LNCAP (cell line): ENCODE measurements at regions not wholly inside any gene's neighbourhood (a gene's known extent, or its start where the extent isn't known, plus 50 kb on each side); places are given as distances from the start of the nearest gene placed in this dataset.

Experiments used
- TF ChIP-seq, protein P1 (sequence below): fragments of 450-650 bp; IDR thresholded peaks from 2 replicates; pipeline ENCODE4 v1.5.1; 2017; ENCODE audit warnings: mild to moderate bottlenecking

DNA sequence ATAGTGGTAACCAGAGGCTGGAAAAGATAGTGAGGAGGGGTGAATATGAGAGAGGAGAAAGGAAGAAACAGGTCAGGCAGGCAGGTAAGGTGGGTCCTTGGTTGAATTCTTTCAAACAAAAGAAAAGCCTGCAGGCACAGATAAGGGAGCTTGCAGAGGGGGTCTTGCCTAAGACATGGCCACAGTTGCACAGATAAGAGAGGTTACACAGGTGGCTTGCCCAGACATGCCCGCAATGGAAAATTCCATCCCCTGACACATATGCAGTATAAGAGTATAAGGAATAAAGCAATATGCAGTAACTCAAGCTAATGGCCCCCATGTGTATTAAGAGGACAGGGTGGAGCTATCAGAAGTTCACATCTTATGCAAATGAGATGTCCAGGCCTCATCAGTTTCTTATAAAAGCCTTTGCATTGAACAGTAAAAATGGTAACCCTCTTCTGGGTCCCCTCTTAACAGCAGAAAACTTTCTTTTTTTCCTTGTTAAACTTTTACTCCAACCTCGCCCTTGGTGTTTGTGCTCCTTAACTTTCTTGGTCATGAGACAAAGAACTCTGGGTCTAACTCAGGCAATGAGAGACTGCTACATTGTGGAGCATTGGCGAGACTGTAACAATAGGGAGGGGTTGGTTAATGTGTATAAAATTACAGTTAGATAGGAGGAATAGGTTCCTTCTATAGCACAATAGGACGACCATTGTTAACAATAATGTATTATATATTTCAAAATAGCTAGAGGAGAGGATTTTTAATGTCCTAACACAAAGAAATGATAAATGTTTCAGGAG, 764.6 kb downstream of the TSN start:
- TF ChIP-seq, protein P1, sequence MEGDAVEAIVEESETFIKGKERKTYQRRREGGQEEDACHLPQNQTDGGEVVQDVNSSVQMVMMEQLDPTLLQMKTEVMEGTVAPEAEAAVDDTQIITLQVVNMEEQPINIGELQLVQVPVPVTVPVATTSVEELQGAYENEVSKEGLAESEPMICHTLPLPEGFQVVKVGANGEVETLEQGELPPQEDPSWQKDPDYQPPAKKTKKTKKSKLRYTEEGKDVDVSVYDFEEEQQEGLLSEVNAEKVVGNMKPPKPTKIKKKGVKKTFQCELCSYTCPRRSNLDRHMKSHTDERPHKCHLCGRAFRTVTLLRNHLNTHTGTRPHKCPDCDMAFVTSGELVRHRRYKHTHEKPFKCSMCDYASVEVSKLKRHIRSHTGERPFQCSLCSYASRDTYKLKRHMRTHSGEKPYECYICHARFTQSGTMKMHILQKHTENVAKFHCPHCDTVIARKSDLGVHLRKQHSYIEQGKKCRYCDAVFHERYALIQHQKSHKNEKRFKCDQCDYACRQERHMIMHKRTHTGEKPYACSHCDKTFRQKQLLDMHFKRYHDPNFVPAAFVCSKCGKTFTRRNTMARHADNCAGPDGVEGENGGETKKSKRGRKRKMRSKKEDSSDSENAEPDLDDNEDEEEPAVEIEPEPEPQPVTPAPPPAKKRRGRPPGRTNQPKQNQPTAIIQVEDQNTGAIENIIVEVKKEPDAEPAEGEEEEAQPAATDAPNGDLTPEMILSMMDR: no peak

DNA sequence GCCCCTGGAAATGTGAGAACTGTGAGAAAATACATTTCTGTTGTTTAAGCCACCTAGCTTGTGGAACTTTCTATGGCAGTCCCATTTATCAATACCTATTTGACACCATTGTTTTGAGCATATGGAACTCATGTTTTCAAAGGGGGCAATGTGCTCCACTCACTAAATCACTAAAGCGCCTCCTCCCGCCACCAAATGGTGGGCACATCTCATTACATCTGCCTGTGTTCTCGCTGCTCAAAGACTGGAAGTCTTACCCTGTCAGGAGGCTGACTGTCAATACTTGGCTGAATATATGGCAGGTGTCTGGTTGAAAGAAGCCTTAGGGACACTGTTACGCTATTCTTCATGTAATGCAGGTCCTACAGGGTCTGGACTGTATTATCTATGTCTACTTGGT, 767.7 kb downstream of the TSN start:
- TF ChIP-seq, protein P1: no peak

DNA sequence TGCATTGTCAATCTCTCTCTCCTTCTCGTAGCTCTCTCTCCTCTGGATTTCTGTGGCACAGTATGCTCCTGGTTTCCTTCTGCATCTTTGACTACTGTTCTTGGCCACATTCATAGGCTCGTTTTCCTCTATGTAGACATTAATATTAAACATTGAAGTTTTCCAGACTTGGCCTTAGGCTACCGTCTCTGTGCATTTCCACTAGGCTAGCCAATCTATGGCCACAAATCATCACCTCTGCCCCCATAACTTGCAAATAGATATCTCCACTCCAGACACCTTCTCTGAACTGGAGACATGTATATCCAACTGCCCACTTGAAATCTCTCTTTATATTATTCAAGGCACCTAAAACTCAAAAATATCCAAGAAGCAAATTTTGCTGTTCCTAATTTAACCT, 768.5 kb downstream of the TSN start:
- TF ChIP-seq, protein P1: no peak

DNA sequence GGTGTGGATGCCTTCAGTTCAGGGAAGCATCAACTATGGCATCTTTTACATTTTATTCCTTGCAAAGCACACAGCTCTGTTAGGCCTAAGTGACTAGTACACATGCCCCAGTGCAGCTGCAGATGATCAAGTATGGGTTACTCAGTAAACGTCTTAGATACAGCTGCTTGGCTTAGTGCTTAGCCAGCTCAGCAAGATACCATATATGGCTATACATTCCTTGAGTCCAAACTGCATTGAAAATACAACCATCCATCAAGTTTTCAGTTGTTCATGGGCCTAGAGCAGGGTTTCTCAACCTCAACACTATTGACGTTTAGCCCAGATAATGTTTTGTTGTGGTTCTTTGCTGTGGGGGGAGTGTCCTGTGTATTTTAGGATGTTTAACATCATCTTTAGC, 769.9 kb downstream of the TSN start:
- TF ChIP-seq, protein P1: no peak

DNA sequence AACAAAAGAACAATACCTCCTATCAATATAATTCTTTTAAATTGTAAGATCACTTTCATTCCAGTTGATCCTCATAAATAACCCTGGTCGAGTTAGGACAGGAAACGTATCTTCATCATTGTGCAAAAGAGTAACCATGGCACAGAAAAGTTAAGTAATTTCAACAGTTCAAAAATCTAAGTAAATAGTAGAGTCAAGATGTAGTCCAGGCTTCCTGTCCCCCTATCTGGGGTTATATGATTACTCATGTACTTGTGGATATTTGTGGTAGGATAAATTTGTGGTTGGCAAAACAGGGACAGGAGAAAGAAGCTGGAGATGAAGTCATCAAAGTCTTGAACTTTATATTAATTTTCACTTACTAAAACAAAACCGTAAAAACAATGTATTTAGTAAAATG, 772.6 kb downstream of the TSN start:
- TF ChIP-seq, protein P1: no peak

DNA sequence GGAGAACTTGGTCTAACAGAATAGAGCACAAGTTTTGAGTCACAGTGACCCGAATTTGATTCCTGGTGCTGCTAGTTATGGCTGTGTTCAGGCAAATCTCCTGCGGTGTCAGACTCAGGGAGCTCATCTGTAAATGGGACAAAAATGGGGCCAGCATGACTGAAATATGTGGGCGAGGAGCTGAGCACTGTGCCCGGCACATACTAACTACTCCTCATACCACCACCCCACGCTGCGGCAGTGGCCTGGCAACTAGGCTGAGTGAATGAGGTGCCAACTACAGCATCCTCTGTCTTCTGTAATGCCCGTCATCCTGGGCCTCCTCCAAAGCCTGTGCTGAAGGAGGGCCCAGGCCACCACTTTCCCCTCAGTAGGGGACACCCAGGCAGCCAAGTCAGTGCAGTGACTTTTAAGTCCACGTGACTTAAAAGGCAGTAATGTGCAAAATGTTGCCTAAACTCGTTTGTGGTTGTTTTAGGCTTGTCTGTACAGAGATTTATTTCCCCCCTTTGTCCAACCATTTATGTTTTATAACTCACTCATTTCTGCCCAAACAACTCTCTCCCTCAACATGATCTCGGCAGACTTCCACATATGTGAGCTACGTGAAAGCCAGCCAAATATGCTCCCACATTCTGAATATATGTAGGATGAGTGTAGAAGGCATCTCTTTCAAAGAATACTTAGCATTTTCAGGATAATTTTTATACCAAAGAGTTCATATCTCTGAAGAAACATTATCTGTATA, 773.7 kb downstream of the TSN start:
- TF ChIP-seq, protein P1: no peak

DNA sequence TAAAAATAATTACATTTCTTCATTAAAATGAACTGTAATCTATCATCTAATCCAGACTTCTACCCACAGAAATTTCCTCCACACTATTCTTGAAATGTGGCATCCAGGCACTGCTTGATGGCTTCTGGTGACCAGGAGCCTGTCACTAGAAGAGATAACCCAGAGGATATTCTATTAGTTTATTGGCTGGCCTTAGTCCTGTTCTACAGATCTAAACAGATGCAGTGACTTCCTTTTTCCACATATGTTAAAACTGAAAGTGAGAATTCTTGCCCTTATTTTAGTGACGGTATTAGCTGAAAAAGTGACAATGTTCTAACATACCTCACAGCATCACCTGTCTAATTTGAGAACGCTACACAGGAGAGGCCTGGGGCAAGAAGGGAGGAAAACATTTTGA, 775.4 kb downstream of the TSN start:
- TF ChIP-seq, protein P1: no peak
